IPS-18c (cell line): ENCODE measurements at regions not wholly inside any gene's neighbourhood (a gene's known extent, or its start where the extent isn't known, plus 50 kb on each side); places are given as distances from the start of the nearest gene placed in this dataset.
"Not testable (repeated sequence)": the region's sequence is repeated elsewhere in the genome, so short reads cannot be mapped to it uniquely, and the experiment has no call there.

Source experiments
- H3K4me3 ChIP-seq: 2 replicates; pipeline ENCODE4 v1.7.0; 2013; ENCODE audit warnings: low read depth, mild to moderate bottlenecking, low read length, moderate library complexity; ENCODE audit not compliant: insufficient read depth
- H3K9me3 ChIP-seq: one replicate; pipeline ENCODE4 v1.6.1; 2013; ENCODE audit warnings: mild to moderate bottlenecking, low read length, moderate library complexity; ENCODE audit not compliant: control insufficient read depth, insufficient read depth

DNA sequence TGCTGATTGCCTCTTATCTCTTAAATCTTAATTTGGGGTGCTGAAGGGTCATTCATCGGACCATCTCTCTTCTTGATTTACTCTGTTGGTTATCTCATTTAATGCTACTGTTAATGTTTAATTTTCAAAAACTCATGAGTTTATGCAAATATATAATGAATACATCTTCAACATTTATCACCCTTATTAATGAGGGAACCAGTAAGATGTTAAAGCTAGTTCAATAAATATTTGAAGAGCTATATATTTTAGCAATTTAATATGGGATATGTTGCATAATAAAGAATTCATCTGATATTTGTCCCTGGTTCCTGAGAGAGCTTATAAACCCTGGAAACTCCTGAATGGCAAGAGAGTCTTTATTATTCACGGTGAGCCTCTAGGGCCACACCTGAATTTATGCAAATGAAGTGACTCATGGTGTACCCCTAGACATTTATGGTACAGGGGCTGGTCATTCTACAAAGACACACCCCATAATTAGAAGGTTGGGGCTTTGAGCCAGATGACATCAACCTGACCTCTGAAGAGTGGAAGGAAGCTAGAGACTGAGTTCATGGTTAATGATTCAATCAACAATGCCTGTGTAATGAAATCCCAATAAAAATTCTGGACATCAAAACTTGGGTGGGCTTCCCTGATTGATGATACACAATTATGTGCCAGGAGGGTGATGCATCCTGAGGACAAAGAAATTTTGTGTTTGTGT, 339.5 kb upstream of the ZNF608 start:
- peaks cover 2% of the 10 kb centered on the region for H3K9me3 ChIP-seq
- H3K4me3 ChIP-seq: no peak overlapping the region

DNA sequence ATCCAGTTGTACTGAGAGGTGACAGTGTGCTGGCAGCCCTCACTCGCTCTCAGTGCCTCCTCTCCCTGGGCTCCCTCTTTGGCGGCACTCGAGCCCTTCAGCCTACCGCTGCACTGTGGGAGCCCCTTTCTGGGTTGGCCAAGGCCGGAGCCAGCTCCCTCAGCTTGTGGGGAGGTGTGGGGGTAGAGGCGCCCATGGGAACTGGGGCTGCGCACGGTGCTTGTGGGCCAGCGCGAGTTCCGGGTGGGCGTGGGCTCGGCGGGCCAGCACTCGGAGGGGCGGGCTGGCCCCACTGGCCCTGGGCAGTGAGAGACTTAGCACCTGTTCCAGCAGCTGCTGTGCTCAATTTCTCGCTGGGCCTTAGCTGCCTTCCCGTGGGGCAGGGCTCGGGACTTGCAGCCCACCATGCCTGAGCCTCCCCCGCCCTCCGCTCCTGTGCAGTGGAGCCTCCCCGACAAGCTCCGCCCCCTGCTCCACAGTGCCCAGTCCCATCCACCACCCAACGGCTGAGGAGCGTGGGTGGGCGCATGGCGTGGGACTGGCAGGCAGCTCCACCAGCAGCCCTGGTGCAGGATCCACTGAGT, 342.2 kb upstream of the ZNF608 start:
- no peak overlapping the region for H3K4me3 ChIP-seq
- H3K9me3 ChIP-seq: peaks cover 2% of the 10 kb centered on the region

DNA sequence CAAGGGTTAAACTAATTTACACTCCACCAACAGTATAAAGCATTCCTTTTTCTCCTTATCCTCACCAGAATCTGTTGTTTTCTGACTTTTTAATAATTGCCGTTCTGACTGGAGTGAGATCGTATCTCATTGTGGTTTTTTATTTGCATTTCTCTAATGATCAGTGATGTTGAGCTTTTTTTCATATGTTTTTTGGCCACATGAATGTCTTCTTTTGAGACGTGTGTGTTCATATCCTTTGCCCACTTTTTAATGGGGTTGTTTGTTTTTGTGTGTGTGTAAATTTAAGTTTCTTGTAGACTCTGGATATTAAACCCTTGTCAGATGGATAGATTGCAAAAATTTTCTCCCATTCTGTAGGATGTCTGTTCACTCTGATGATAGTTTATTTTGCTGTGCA, 345.7 kb upstream of the ZNF608 start:
- H3K9me3 ChIP-seq, H3K4me3 ChIP-seq: not testable (repeated sequence)

DNA sequence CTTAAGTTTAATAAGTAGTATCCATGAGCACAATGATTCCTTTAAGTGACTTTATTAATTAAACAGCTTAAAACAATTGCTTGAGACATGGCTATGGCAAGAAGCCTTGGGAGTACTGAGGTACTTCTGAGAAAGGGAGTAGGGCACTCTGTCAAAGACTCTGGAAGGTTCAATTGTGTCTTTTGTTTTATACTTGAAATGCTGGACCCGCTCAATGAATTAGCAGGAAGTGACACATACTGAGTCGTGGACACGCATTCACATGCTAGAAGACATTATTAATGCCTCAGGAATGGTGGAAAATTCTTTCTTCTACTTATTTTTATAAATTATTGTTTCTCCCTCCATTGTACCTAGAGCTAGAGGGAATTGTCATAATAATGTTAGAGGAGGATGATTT, 347.3 kb upstream of the ZNF608 start:
- no peak overlapping the region for H3K4me3 ChIP-seq
- peaks cover 4% of the 10 kb centered on the region for H3K9me3 ChIP-seq

DNA sequence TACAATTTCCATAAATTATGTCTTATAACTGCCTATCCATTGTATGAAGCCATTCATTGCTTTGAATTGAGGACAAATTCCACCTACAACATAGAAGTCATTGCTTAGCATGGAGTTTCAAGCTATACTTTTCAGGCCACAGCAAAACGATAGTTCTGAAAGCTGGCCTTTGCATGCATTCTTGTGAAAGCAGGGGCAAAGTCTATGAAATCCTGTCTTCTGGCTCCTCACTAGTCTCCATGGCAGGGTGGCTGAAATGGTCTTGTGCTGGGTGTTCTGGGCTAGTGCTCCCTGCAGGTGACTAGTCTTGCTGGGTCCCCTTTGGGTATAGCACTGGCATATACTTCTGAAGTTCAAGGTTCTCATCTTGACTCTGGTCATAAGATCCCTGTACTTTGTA, 353.9 kb upstream of the ZNF608 start:
- Histone ChIP-seq H3K9me3 (peaks cover 4% of the 10 kb centered on the region), H3K4me3 (no peak overlapping the region)

DNA sequence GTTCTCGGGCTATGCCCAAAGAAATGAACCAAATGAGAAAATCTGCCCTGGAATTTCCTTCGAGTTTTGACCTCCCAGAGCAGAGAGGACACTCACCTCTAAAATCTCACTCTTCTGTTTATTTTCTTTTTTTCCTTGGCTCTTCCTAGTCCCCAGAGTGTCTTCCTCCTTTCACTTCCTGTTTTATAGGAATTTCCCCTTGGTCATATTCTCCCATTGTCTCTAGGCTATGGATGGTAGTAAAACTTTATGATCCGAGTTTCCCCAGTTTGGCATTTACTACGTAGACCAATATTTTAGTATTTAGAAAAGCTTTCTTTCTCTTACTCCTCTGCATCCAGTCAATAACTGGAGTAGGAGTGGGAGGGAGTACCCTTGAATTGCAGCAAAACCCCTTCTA, 354.5 kb upstream of the ZNF608 start:
- Histone ChIP-seq H3K4me3 (no peak overlapping the region), H3K9me3 (no peaks in the 10 kb centered on the region)

DNA sequence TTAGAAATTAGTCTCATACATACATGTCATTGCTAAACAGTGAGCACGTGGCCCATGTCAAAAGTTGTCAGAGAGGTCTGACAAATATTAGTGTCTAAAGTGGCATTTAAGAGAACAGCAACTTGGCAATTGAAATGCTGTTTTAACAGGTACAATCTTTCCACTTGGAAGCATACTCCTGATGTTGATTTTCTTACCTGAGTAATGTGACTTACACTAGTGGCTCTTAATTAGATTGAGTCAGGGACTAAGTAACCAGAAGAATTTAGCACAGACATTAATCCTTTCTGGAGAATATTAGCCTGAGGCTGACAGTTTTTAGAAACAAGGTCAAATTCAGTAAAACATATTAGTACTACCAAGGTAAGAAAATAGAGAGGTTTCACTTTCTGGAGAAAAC, 357.0 kb upstream of the ZNF608 start:
- H3K9me3 ChIP-seq: no peaks in the 10 kb centered on the region
- H3K4me3 ChIP-seq: no peak overlapping the region

DNA sequence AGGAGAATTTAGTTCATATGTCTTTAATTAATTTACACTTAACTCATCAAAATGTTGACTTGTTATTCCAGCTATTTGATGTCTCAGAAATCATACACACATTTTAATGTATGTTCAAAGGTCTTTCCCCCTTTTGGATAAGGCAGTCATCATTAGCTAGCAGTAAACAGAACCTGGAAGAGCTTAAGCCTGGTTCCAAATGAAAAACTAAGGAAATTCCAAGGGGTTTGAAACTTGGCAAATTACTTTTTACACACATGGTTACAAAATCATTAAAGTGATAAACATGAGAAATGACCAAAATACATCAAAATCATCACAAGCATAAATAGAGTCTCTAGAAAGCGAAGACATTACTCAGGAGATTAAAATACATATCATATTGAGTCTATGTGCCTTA, 359.8 kb upstream of the ZNF608 start:
- no peak overlapping the region for H3K4me3 ChIP-seq
- H3K9me3 ChIP-seq: no peaks in the 10 kb centered on the region

DNA sequence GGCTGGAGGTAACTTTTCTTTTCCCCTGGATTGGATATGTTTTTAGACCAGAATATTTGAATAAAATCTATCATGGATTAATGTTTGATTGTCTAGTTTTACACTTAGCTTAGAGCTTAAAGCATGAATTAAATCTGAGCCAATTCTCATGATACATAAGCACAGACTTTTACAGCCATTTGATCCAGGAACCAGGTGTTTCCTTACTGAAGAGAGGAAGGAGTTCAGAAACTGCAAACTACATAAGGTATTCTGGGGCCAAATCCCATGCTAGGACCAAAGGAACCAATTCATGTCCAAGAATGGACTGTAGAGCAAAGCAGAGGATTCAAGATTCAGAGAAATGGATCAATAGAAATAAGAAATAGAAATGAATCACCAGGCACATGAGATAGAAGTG, 360.4 kb upstream of the ZNF608 start:
- H3K9me3 ChIP-seq: no peaks in the 10 kb centered on the region
- no peak overlapping the region for H3K4me3 ChIP-seq

DNA sequence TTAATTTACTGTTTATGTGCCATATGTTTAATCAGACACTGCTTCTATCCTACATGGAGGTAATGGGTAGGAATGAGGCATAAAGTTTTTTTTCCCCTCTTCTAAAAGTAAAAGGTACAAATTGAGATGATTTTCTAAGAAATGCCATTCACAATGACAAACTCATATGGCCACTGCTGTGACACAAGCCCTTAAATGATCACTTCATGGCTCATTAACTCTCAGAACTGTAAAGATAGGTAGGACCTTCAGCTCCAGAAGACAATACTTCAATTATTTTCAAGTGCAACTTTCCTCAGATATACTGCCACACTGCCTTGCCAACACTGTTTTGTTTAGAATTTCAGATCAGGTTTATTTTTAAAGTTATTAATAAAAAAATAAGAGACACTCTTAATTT, 362.9 kb upstream of the ZNF608 start:
- no peak overlapping the region for H3K4me3 ChIP-seq
- no peaks in the 10 kb centered on the region for H3K9me3 ChIP-seq

DNA sequence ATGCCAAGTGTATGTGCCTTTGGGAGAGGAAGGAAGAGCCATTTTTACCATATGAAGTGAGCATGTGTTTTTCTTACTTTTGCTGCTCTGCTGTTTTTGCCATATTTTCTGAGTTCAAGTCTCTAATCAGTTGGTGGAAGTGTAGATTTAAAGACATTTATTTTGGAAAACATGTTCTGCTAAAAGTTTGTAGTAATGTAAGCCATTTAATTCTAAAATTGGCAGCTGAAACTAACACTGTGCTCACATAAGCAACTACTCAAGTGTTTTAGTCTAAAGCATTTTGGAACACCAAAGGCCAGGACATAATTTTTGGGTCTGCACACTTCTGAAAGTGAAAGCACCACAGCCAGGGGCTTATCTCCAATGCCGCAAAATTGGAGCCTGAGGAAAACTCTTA, 363.4 kb upstream of the ZNF608 start:
- Histone ChIP-seq H3K4me3 (no peak overlapping the region), H3K9me3 (no peaks in the 10 kb centered on the region)

DNA sequence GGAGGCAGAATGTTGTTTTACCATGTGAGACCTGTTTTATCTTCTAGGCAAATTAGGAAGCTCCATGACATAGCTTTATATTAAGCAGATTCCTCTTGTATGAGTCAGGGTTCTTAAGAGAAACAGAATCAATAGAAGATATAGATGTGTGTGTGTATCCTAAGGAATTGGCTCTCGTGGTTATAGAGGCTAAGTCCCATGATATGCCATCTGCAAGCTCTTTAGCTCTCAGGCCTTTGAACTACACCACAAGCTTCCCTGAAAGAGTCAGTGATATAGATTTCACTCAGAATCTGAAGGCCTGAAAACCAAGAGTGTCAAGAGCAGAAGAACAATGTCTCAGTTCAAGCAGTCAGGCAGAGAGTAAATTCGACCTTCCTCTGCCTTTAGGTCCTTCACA, 365.8 kb upstream of the ZNF608 start:
- H3K9me3 ChIP-seq: no peaks in the 10 kb centered on the region
- H3K4me3 ChIP-seq: no peak overlapping the region

DNA sequence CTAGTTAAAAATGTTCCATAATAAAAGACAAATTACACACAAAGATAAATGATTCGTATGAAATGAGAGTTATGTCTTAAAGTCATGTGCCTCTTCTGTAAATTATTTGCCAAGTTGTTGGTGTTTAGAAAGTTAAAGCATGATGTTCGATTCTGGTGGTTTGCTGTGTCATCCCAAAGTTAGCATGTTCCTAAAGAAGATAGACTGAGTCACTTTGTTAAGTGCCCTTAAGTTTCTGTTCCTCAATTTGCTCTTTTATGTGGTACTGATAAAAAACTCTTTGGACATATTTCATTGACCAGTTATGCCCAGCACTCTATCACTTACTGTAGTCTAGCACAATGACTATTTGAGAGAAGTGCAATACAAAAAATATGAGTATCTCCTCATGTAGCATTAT, 366.9 kb upstream of the ZNF608 start:
- Histone ChIP-seq H3K4me3 (no peak overlapping the region), H3K9me3 (no peaks in the 10 kb centered on the region)

DNA sequence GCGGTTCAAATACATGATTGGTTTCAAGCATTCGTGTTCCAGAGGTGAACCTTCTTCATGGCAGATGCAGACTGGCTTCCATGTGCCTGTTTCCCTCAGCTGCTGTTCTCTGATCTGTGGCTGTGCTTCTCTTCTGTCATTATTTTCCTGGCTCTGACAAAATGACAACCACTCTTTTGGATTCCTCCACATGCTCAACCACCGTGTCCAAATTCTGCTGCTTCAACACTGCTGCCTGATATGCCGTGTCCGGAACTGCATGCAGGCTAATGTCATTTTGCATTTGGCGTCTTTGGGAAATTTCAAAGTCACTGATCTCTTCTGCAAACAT, 368.7 kb upstream of the ZNF608 start:
- Histone ChIP-seq H3K4me3 (no peak overlapping the region), H3K9me3 (no peaks in the 10 kb centered on the region)

DNA sequence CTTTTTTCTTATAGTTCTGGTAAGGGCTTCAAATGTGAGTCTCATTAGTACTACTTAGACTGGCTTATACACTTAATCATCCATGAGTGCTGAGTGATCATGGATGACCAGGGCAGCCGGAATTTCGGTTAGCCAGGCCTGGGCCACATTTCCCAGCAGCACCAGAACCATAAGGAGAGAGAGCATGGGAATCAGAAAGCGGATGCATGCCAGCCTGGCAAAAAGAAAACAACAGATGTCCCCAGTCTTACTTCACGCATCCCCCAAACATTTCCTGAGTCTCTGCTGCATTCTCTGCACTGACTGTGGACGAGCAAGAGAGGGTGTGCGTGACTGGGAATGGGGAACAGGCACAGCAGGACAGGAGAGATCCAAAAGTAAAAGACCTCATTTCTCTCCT, 371.1 kb upstream of the ZNF608 start:
- Histone ChIP-seq H3K4me3 (no peak overlapping the region), H3K9me3 (no peaks in the 10 kb centered on the region)

DNA sequence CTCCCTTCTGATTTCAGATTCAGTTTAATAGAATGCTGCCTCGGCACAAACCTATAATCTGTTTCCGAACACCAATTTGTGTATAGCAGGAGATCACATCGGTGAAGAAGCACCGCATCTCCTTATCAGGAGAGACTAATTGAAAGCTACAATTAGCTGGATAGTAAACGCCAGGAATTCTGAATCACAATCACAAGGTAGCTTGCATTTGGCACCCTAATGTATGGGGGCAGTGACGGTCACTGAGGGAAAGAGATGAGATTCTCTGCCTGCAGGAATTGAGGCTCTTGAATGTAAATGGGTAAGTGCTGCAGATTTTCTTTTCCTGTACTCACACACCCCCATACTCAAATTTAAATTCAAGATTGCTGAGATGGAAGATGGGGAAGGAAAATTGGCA, 373.6 kb upstream of the ZNF608 start:
- no peaks in the 10 kb centered on the region for H3K9me3 ChIP-seq
- no peak overlapping the region for H3K4me3 ChIP-seq

DNA sequence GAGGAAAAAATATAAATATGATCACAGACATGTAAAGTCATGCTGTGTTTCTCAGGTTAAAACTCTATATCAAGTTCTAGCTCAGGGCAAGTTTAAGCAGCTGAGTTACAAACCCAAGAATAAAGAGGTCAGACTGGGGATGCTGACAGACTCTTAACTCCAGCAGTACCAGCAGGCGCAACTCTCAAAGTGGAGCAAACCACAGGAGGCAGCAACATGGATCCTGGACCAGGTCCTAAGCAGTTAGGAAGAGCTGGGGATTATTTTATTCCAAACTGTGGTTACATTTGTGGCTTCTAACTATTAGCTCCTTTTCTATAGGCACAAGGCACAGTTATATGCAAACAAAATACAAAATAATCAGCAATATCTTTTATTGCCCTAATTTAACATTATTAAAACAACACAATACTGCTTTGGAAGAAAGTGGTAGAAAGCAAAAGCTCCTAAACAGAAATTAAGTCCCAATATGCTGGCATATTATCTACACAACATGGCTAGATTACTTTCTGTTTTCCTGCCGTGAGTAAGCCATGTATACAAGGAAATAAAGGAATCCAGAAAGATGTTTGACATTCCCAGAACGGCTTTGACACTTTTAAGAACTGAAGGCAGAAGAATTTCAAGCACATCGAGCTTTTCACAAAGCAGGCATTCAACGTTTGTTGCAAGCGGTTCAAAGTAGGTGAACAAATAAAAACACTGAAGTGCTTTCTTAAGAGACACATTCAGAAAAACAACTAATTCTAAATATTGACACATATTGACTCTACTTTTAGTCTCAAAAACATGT, 378.8 kb upstream of the ZNF608 start:
- Histone ChIP-seq H3K9me3 (no peaks in the 10 kb centered on the region), H3K4me3 (no peak overlapping the region)

DNA sequence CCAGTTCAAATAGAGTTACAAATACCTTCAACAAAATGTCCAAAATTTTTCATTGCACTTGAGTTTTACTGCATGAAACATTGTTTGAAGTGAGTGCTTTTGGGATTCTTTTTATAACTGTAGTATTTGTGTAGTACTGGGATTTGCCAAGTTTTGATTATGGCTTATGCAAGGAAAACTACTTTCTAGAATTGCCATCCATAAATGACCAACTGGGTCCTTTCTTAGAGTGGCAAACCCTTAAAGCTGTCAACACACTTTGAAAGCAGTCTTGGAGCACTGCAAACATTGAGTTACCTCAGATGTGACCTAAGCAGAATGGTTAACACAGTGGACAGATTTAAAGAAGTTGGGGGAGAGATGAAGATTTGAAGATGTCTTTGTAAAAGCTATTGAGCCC, 379.6 kb upstream of the ZNF608 start:
- H3K9me3 ChIP-seq: no peaks in the 10 kb centered on the region
- H3K4me3 ChIP-seq: no peak overlapping the region
